Stimulated activated effector memory CD8-positive, alpha-beta T cell treated with anti-CD3 and anti-CD28 coated beads, Interleukin-12 subunit alpha, Interleukin-12 subunit beta, amount 100 ng/mL, for 72 hours (primary cell): ENCODE measurements at regions not wholly inside any gene's neighbourhood (a gene's known extent, or its start where the extent isn't known, plus 50 kb on each side); places are given as distances from the start of the nearest gene placed in this dataset.
A peak's percentile ranks its signal among the peaks of the same experiment; 100 is the strongest.

Experiments used
- ATAC-seq: fragments of 150-1000 bp; cut with Tn5 transposase; 2 replicates; pipeline ENCODE4 v1.10.0; 2021
- DNase-seq, 2 donors: peaks; one replicate each; pipeline ENCODE4 v3.0.0; 2021 to 2022; ENCODE audit warnings: low spot score in 2 of 2
- H3K27ac Mint-ChIP-seq: one replicate; pipeline ENCODE4 v1.8.0; 2022; ENCODE audit warnings: mild to moderate bottlenecking, mixed read lengths
- H3K36me3 Mint-ChIP-seq: one replicate; pipeline ENCODE4 v1.8.0; 2022; ENCODE audit warnings: mild to moderate bottlenecking, mixed read lengths
- H3K4me1 Mint-ChIP-seq: one replicate; pipeline ENCODE4 v1.8.0; 2022; ENCODE audit warnings: mixed read lengths
- H3K4me3 Mint-ChIP-seq: one replicate; pipeline ENCODE4 v1.8.0; 2022; ENCODE audit warnings: mild to moderate bottlenecking, mixed read lengths
- H3K9me3 Mint-ChIP-seq: one replicate; pipeline ENCODE4 v1.8.0; 2022; ENCODE audit warnings: mixed read lengths

- DNase-seq (no peak), ATAC-seq (no peak)
- H3K9me3 Mint-ChIP-seq: peaks cover 10% of the 10 kb centered on the region
- H3K36me3 Mint-ChIP-seq: no peaks in the 10 kb centered on the region
- no peak overlapping the region for H3K27ac Mint-ChIP-seq
- H3K4me3 Mint-ChIP-seq: no peak overlapping the region
- H3K4me1 Mint-ChIP-seq: no peaks in the 10 kb centered on the region
Measured at GRCh38 chr2:76247006-76247405, 536.3 kb upstream of the GCFC2 start.

- no peak overlapping the region for H3K4me3 Mint-ChIP-seq
- H3K36me3 Mint-ChIP-seq: no peaks in the 10 kb centered on the region
- ATAC-seq (no peak), DNase-seq (no peak)
- H3K4me1 Mint-ChIP-seq: no peaks in the 10 kb centered on the region
- H3K27ac Mint-ChIP-seq: no peak overlapping the region
- peaks cover 18% of the 10 kb centered on the region for H3K9me3 Mint-ChIP-seq
Measured at GRCh38 chr2:76211991-76212985, 501.6 kb upstream of the GCFC2 start.

- Mint-ChIP-seq H3K4me3 (no peak overlapping the region), H3K4me1 (no peaks in the 10 kb centered on the region), H3K36me3 (no peaks in the 10 kb centered on the region), H3K27ac (no peak overlapping the region), H3K9me3 (peaks cover 18% of the 10 kb centered on the region)
- ATAC-seq (no peak), DNase-seq (no peak)
Measured at GRCh38 chr2:76210551-76210950, 499.8 kb upstream of the GCFC2 start.

- DNase-seq (no peak), ATAC-seq (no peak)
- H3K4me3 Mint-ChIP-seq: no peak overlapping the region
- no peak overlapping the region for H3K27ac Mint-ChIP-seq
- H3K4me1 Mint-ChIP-seq: no peaks in the 10 kb centered on the region
- H3K9me3 Mint-ChIP-seq: peaks cover 10% of the 10 kb centered on the region
- H3K36me3 Mint-ChIP-seq: no peaks in the 10 kb centered on the region
Measured at GRCh38 chr2:76204048-76204447, 493.3 kb upstream of the GCFC2 start.

GRCh38 chr2:76202866-76203265, 492.2 kb upstream of the GCFC2 start:
- Mint-ChIP-seq H3K4me1 (no peaks in the 10 kb centered on the region), H3K4me3 (no peak overlapping the region), H3K9me3 (peaks cover 10% of the 10 kb centered on the region), H3K27ac (no peak overlapping the region), H3K36me3 (no peaks in the 10 kb centered on the region)
- ATAC-seq (no peak), DNase-seq (no peak)

GRCh38 chr2:76197842-76198448, 487.2 kb upstream of the GCFC2 start:
- DNase-seq (peak; percentile 3 to 53), ATAC-seq (no peak)
- Mint-ChIP-seq H3K4me1 (no peaks in the 10 kb centered on the region), H3K9me3 (peaks cover 4% of the 10 kb centered on the region), H3K36me3 (no peaks in the 10 kb centered on the region), H3K27ac (no peak overlapping the region), H3K4me3 (no peak overlapping the region)

GRCh38 chr2:76197428-76197827, 486.7 kb upstream of the GCFC2 start:
- Mint-ChIP-seq H3K4me1 (no peaks in the 10 kb centered on the region), H3K4me3 (no peak overlapping the region), H3K36me3 (no peaks in the 10 kb centered on the region), H3K9me3 (peaks cover 5% of the 10 kb centered on the region), H3K27ac (no peak overlapping the region)
- DNase-seq: no peak
- no peak for ATAC-seq

- H3K4me3 Mint-ChIP-seq: no peak overlapping the region
- H3K4me1 Mint-ChIP-seq: no peaks in the 10 kb centered on the region
- no peak overlapping the region for H3K27ac Mint-ChIP-seq
- ATAC-seq (no peak), DNase-seq (no peak)
- H3K36me3 Mint-ChIP-seq: no peaks in the 10 kb centered on the region
- peaks cover 9% of the 10 kb centered on the region for H3K9me3 Mint-ChIP-seq
Measured at GRCh38 chr2:76194031-76194775, 483.5 kb upstream of the GCFC2 start.

GRCh38 chr2:76193089-76193488, 482.4 kb upstream of the GCFC2 start:
- no peak overlapping the region for H3K27ac Mint-ChIP-seq
- no peaks in the 10 kb centered on the region for H3K36me3 Mint-ChIP-seq
- no peaks in the 10 kb centered on the region for H3K4me1 Mint-ChIP-seq
- H3K9me3 Mint-ChIP-seq: peaks cover 9% of the 10 kb centered on the region
- ATAC-seq (no peak), DNase-seq (no peak)
- no peak overlapping the region for H3K4me3 Mint-ChIP-seq

GRCh38 chr2:76188334-76189008, 477.8 kb upstream of the GCFC2 start:
- H3K9me3 Mint-ChIP-seq: peaks cover 12% of the 10 kb centered on the region
- no peak overlapping the region for H3K4me3 Mint-ChIP-seq
- no peaks in the 10 kb centered on the region for H3K4me1 Mint-ChIP-seq
- no peaks in the 10 kb centered on the region for H3K36me3 Mint-ChIP-seq
- no peak overlapping the region for H3K27ac Mint-ChIP-seq
- ATAC-seq: no peak
- no peak for DNase-seq

GRCh38 chr2:76187415-76187814, 476.7 kb upstream of the GCFC2 start:
- H3K27ac Mint-ChIP-seq: no peak overlapping the region

GRCh38 chr2:76180676-76181075, 470.0 kb upstream of the GCFC2 start:
- Mint-ChIP-seq H3K4me1 (no peaks in the 10 kb centered on the region), H3K4me3 (no peak overlapping the region), H3K27ac (no peak overlapping the region), H3K9me3 (peaks cover 22% of the 10 kb centered on the region), H3K36me3 (no peaks in the 10 kb centered on the region)
- no peak for DNase-seq
- ATAC-seq: no peak

More at GRCh38 chr2:76187415-76187814, 476.7 kb upstream of the GCFC2 start:
- Mint-ChIP-seq H3K36me3 (no peaks in the 10 kb centered on the region), H3K4me1 (no peaks in the 10 kb centered on the region), H3K9me3 (peaks cover 11% of the 10 kb centered on the region), H3K4me3 (no peak overlapping the region)
- ATAC-seq: no peak
- no peak for DNase-seq

- Mint-ChIP-seq H3K27ac (no peak overlapping the region), H3K4me1 (no peaks in the 10 kb centered on the region), H3K9me3 (peaks cover 30% of the 10 kb centered on the region), H3K4me3 (no peak overlapping the region), H3K36me3 (no peaks in the 10 kb centered on the region)
- ATAC-seq: no peak
- DNase-seq: no peak
Measured at GRCh38 chr2:76178610-76179009, 467.9 kb upstream of the GCFC2 start.

GRCh38 chr2:76175295-76175694, 464.6 kb upstream of the GCFC2 start:
- H3K4me1 Mint-ChIP-seq: no peaks in the 10 kb centered on the region
- no peak overlapping the region for H3K4me3 Mint-ChIP-seq
- no peak for ATAC-seq
- H3K27ac Mint-ChIP-seq: no peak overlapping the region
- DNase-seq: no peak
- no peaks in the 10 kb centered on the region for H3K36me3 Mint-ChIP-seq
- H3K9me3 Mint-ChIP-seq: peaks cover 35% of the 10 kb centered on the region

- Mint-ChIP-seq H3K27ac (no peak overlapping the region), H3K36me3 (no peaks in the 10 kb centered on the region), H3K4me1 (no peaks in the 10 kb centered on the region), H3K4me3 (no peak overlapping the region), H3K9me3 (peaks cover 31% of the 10 kb centered on the region)
- DNase-seq (no peak), ATAC-seq (no peak)
Measured at GRCh38 chr2:76174505-76174904, 463.8 kb upstream of the GCFC2 start.
